HPDE6-E6E7 (cell line): ENCODE measurements at regions not wholly inside any gene's neighbourhood (a gene's known extent, or its start where the extent isn't known, plus 50 kb on each side); places are given as distances from the start of the nearest gene placed in this dataset.
"Not testable (repeated sequence)": the region's sequence is repeated elsewhere in the genome, so short reads cannot be mapped to it uniquely, and the experiment has no call there.

Experiments used
- DNase-seq: peaks from one replicate; pipeline ENCODE4 v3.0.0; 2011; ENCODE audit warnings: missing footprints; ENCODE audit errors: extremely low spot score

DNA sequence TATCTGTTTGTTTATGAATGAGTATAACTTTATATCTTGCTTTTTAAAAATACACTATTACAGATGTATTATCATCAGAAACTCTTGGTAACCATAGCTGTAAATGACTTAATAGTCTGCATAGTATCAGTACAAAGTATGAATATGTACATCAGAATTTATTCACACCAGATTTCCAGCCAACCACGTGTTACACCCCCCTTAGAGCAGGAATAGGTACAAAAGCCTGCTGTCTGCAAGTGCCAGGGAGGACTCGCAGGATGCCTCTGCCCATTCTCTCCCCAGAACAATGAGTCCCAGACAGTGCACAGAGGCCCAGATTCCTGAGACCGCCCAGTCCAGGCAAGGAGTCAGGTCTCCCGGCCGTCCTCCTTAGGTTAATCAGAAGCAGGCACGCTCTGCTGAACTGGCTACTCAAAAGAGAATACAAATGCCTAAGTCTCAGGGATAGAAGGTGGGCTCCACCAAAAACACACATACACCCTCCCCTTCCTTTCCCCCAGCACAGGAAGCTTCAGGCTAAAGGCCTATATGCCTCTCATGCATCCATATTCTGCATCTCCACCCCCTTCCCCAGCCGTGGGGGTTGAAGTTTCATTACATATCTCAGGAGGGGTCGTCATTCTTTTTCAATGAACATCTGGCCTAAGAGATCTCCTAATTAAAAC is 159.1 kb upstream of the CDH11 start:
- no peak for DNase-seq

DNA sequence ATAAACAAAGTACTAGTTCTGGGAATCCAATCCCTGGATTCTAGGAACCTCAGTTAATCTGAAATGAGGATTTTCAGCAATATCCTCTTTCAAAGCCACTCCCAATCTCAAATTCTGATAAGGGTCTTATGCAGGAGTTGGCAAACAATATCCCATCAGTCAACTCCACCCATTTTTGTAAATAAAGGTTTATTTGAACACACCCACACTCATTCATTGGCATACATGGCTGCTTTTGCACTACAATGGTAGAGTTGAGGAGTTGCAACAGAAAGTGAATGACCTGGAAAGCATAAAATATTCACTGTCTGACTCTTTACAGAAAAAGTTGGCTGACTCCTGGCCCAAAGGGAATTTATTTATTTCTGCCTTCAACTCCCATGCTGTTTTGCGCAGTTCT is 157.7 kb upstream of the CDH11 start:
- no peak for DNase-seq

DNA sequence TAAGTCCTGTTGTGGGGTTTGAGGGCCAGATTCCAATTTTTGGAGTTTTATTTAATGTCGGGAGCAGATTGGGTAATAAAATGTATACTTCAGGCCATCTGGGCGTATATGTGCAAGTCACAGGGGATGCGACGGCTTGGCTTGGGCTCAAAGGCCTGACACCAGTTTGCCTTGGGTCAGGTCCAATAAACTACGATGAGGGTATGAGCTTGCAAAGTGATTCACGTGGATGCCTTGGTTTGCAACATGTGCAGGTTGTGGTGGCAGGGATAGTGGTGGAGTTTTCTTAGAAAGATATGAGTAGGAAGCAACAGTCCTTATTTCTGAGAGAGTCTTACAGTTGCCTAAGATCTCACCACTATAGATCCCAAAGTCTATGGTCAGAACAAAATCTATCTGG is 157.0 kb upstream of the CDH11 start:
- no peak for DNase-seq

GRCh38 chr16:65274566-65274965 is 152.7 kb upstream of the CDH11 start:
- peak; percentile 8 for DNase-seq

GRCh38 chr16:65272699-65273414 is 151.0 kb upstream of the CDH11 start:
- DNase-seq = no peak

- no peak for DNase-seq
These were observed 150.1 kb upstream of the CDH11 start for GRCh38 chr16:65271996-65272395.

- DNase-seq = no peak
These were observed 146.5 kb upstream of the CDH11 start for GRCh38 chr16:65268331-65268730.

DNA sequence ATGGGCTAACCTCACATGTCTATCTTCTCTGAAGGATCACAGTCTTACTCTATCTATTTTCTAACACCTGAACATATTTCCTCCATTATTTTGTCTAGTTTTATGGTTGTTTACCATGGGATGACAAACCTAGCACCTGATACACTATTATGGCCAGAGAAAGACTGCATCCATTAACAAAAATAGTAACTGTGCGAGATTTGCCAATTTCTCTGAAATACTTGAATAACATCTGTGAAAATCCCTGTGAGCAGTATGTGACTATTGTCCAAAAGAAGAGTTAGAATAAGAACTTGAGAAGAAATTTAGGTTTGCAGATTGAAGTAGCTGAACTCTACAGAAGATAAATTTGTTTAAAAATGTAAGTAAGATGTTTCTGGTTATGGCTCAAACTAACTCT is 142.0 kb upstream of the CDH11 start:
- DNase-seq = no peak

GRCh38 chr16:65260746-65261145 is 138.9 kb upstream of the CDH11 start:
- no peak for DNase-seq

GRCh38 chr16:65254144-65254543 is 132.3 kb upstream of the CDH11 start:
- DNase-seq = no peak

- DNase-seq = no peak
These were observed 127.9 kb upstream of the CDH11 start for GRCh38 chr16:65249768-65250167.

GRCh38 chr16:65244787-65245186 is 122.9 kb upstream of the CDH11 start:
- no peak for DNase-seq

DNA sequence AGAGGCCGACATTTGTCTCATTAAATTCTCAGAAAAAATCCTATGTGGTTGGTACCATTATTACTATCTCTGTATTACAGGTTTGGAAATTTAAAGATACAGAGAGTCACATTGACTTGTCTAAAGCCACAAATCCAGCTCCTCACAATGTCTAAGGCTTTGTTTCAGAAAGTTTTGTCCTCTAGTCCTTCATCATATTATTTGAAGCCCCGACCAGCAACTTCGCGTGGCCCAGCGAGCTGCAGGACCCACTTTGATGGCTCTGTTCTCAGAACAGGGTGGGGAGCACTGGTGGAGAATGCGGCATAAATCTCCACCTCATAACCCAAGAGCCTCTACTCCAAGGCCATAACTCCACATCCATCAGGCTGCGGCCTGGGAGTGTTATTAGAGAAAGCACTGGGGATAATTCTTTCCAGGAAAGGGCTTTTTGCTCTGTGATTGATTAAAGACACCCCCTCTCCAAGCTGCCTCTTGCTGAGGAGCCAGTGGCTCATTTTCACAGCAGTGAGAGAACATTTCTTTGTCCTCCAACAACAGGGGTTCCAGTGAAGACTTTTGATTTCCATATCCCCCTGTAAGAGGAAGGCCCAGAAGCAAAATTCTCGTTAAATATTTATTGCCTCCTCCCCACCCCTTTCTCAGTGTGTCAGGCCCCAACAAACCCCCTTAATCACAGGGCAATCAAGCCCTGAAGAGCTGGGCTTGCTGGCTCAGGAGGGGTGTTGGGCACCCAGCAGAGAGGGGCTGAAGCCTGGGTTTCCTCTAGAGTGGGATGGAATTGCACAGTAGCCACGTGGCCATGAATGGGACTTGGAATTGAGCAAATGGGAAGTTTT is 113.7 kb upstream of the CDH11 start:
- no peak for DNase-seq

DNA sequence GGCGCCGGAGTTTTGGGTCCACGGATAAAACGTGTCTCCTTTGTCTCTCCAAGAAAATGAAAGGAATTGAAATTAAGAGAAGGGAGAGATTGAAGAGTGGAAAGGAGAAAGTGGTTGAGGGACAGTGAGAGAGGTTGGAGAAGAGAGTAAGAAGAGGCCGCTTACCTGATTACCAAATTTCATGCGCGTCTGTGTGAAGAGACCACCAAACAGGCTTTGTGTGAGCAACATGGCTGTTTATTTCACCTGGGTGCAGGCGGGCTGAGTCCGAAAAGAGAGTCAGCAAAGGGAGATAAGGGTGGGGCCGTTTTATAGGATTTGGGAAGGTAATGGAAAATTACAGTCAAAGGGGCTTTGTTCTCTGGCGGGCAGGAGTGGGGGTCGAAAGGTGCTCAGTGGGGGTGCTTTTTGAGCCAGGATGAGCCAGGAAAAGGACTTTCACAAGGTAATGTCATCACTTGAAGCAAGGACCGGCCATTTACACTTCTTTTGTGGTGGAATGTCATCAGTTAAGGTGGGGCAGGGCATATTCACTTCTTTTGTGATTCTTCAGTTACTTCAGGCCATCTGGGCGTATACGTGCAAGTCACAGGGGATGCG is 113.0 kb upstream of the CDH11 start:
- not testable (repeated sequence) for DNase-seq

DNA sequence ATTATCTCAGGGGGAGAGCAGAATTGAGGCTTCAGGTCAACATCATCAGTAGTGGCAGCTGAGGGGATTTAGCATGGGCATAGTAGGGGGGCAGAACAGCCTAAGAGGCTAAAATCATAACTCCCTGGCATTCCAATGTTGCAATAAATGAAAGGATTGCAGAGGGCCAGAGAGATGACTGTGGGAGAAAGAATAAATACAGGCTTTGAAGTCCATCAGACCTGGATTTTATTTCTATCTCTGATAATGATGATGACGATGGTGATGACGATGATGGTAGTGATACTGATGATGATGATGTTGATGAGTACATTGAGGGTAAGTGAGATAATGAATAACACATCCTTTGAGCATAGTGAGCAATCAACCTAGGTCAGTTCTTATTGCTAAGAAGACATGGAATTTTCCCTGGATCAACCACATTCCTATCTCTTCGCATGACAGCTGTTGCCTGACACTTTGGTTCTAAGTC is 107.4 kb upstream of the CDH11 start:
- no peak for DNase-seq

DNA sequence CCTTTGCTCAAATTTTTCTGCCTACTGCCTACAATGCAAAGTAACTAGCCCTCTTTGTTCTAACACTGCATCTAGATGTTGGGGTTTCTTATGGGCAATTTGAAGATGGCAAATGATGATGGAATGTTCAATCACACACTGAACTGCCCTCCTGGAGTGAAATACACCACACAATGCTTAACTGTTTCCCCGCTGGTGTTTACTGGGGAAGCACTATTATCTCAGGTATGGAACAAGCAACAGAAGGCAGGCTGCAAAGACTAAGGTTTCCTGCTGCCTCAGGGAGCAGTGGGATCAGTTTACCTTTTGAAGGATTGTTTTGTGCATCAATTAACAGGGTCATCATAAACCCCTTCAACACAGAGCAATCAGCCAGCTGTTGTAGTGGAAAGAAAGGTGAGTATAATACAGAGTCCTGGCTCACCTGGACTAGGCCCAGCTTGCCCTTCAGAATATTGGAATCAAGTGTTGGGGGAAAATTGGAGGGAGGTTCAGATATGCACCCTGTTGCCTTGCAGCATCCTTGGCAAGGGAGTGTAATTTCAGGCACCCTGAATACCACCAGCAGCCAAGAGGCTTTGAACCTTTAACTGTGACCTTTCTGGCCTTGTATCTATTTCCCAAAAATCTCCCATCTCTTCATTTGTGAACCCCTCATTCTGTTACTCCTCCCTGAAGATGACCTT is 105.4 kb upstream of the CDH11 start:
- DNase-seq = no peak

GRCh38 chr16:65226077-65226476 is 104.2 kb upstream of the CDH11 start:
- DNase-seq = no peak

- no peak for DNase-seq
These were observed 103.6 kb upstream of the CDH11 start for GRCh38 chr16:65225488-65225887.

GRCh38 chr16:65224994-65225393 is 103.1 kb upstream of the CDH11 start:
- DNase-seq = no peak

- no peak for DNase-seq
These were observed 102.6 kb upstream of the CDH11 start for GRCh38 chr16:65224471-65224870.

- DNase-seq = no peak
These were observed 101.5 kb upstream of the CDH11 start for GRCh38 chr16:65223335-65223734.

- DNase-seq = no peak
These were observed 100.7 kb upstream of the CDH11 start for GRCh38 chr16:65222536-65222935.
